ENCODE measurements at regions not wholly inside any gene's neighbourhood (a gene's known extent, or its start where the extent isn't known, plus 50 kb on each side); places are given as distances from the start of the nearest gene placed in this dataset.
"Not testable (repeated sequence)": the region's sequence is repeated elsewhere in the genome, so short reads cannot be mapped to it uniquely, and the experiment has no call there.

GRCh38 chr5:7078901-7079300 is 317.0 kb upstream of the ADCY2 start:
- peak; percentile 41 for DNase-seq (ENCODE audit: low read depth)

GRCh38 chr5:7080501-7080900 is 315.4 kb upstream of the ADCY2 start:
- DNase-seq (ENCODE audit: low read depth): no peak

DNA sequence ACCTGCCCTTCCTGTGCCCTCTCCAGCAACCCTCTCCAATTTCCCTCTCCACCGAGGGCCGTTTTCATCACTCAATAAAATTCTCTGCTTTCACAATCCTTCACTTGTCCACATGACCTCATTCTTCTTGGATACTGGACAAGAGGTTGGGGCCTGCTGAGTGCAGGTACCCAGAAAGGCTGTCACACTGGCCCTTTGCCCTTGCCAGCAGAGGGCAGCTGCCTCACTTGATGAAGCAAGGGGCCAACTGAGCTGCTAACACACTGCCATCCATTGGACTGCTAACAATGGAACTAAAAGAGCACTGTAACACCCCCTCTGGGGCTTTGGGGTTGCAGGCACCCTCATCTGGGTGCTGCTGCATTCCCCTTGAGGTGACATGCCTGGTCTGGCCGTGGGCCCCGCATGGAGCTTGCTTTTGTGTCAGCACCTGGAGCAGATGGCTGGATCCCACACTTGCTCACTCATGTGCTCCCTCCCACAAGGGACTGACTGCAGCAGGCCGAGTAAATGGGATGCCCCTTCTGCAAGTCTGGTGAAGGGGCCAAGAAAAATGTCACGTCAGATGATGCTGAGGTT is 308.1 kb upstream of the ADCY2 start:
- DNase-seq (ENCODE audit: low read depth): no peak

GRCh38 chr5:7088849-7089248 is 307.1 kb upstream of the ADCY2 start:
- no peak for DNase-seq (ENCODE audit: low read depth)

GRCh38 chr5:7094626-7095025 is 301.3 kb upstream of the ADCY2 start:
- DNase-seq (ENCODE audit: low read depth): peak; percentile 27

GRCh38 chr5:7096294-7096693 is 299.6 kb upstream of the ADCY2 start:
- no peak for DNase-seq (ENCODE audit: low read depth)

GRCh38 chr5:7105358-7105757 is 290.6 kb upstream of the ADCY2 start:
- no peak for DNase-seq (ENCODE audit: low read depth)

- no peak for DNase-seq (ENCODE audit: low read depth)
Measured at GRCh38 chr5:7117961-7118360, 278.0 kb upstream of the ADCY2 start.

- DNase-seq (ENCODE audit: low read depth): no peak
Measured at GRCh38 chr5:7131680-7132079, 264.3 kb upstream of the ADCY2 start.

DNA sequence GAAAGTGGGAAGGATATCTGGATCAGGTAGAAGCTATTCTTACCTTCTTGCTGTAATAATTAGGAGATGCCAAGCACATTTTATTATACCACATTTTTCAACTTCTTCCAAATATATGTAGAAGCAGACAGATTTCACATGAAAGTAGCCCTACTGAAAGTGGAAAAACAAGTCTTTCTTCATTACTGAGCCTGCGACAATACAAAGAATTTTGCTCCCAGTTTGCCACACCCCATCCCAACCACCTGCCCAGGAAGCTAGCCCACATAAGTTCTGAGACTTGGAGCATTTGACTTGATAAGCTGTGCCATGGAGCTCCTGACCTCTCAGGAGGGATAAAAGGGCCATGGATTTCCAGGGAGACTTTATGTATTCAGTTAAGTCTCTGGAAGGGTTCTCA is 249.1 kb upstream of the ADCY2 start:
- DNase-seq (ENCODE audit: low read depth): no peak

DNA sequence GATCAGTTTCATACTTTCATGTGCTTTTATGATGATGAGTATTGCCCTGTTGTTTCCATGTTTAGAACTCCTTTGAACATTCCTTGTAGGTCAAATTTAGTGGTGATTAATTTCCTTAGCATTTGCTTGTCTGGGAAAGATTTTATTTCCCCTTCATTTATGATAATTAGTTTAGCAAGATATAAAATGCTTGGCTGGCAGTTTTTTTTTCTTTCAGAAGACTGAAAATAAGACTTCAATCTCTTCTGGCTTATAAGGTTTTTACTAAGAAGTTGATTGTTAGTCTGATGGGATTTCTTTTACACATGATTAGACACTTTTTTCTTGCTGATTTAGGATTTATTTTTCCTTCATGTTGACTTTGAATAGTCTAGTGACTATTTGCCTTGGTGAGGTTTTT is 238.9 kb upstream of the ADCY2 start:
- DNase-seq (ENCODE audit: low read depth): no peak

GRCh38 chr5:7169240-7169878 is 226.6 kb upstream of the ADCY2 start:
- peak; percentile 40 for DNase-seq (ENCODE audit: low read depth)

- not testable (repeated sequence) for DNase-seq (ENCODE audit: low read depth)
Measured at GRCh38 chr5:7170785-7171184, 225.2 kb upstream of the ADCY2 start.

DNA sequence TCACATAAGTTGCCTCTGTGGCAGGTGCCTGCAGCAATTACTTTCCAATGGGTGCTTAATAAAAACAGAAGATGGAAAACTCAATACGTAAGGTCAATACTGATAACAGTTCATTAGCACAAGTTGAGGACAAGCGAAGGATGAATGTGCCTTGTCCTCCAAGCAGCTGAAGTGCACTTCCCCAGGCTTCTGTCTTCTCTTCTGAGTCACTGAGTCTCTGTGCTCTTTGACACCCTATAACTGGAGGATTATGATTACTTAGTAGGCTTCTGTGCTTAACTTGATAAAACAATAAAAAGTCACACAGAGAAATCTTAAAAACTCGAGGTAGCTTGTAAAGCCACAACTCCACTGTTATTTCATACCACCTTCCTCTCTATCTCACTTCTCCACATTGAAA is 216.6 kb upstream of the ADCY2 start:
- DNase-seq (ENCODE audit: low read depth): no peak

- no peak for DNase-seq (ENCODE audit: low read depth)
Measured at GRCh38 chr5:7181841-7182240, 214.1 kb upstream of the ADCY2 start.

DNA sequence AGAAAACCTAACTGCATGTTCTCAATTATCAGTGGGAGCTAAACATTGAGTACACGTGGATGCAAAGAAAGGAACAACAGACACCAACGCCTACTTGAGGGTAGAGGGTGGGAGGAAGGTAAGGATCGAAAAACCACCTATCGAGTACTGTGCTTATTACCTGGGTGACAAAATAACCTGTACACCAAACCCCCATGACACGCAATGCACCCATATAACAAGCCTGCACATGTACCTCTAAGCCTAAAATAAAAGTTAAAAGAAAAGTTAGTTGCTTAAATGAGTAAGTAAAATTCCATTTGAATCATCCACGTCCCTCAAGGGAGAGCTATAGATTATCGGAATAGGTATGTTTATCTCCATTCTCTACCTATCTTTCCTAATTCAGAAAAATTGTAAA is 210.2 kb upstream of the ADCY2 start:
- DNase-seq (ENCODE audit: low read depth): no peak

- no peak for DNase-seq (ENCODE audit: low read depth)
Measured at GRCh38 chr5:7186818-7187217, 209.1 kb upstream of the ADCY2 start.

DNA sequence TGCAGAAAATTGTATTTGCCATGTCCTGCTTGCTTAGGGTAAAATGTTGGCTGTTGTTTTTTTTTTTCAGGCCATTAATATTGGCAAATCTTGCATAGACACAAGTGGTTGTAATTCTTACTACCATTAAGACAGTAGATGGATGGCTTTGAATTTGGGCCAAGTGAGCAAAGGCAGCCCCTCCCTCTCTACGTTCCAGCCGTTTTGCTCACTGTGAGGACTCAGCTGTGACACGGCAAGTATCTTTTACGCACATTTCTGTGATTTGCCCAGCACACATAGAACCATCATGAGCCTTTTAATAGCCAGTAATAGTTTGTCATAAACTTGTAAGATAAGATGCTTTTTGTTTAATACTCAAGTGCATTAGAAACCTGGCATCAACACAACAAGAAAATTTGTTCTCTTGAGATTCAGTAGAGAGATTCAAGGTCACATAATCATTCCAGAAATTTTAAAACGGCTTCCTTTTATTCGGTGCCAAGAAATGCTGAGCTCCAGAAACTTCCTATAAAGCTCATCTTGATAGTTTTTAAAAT is 205.2 kb upstream of the ADCY2 start:
- DNase-seq (ENCODE audit: low read depth): peak; percentile 7

DNA sequence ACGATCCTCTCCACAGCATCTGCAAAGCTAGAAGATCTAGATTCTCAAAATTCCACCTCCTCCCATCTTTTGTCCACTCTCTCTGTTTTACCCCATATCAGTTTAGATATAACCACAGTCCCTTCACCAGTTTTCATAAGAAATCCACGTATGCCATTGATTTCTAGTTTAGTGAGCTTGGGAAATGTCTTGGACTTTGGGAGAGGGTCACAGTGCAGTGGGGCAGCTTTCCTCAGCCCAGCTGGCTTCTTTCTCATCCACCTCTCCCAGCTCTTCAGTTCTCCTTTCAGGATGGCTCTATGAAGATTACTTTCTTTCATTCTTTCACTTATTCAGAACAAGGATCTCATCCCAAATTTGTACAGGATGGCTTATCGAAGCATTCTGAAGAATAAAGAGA is 203.9 kb upstream of the ADCY2 start:
- DNase-seq (ENCODE audit: low read depth): no peak

DNA sequence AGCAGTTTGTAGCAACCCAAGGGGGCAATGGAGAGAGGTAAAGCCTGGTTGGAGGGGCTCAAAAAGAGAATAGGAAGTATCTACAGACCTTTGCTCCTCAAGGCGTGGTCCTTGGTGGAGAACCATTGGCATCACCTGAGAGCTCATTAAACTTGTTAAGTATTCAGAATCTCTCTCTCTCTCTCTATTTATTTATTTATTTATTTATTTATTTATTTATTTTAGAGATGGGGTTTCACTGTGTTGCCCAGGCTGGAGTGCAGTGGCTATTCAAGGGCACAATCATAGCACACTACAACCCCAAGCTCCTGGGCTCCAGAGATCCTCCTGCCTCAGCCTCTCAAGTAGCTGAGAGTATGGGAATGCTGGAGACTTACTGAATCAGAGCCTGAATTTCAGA is 193.1 kb upstream of the ADCY2 start:
- DNase-seq (ENCODE audit: low read depth): no peak

DNA sequence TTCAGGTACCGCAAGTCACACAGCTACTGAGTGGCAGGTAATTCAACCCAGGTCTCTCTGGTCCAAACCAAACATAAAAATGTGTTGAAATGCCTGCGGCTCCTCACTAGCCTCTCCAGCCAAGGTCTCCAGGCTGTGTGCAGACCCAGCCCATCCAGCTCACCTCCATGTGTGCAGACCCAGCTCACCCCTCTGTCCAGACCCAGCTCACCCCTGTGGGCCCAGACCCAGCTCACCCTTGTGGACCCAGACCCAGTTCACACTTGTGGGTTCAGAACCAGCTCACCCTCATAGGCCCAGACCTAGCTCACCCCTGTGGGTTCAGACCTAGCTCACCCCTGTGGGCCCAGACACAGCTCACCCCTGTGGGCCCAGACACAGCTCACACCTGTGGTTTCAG is 188.0 kb upstream of the ADCY2 start:
- DNase-seq (ENCODE audit: low read depth): no peak

DNA sequence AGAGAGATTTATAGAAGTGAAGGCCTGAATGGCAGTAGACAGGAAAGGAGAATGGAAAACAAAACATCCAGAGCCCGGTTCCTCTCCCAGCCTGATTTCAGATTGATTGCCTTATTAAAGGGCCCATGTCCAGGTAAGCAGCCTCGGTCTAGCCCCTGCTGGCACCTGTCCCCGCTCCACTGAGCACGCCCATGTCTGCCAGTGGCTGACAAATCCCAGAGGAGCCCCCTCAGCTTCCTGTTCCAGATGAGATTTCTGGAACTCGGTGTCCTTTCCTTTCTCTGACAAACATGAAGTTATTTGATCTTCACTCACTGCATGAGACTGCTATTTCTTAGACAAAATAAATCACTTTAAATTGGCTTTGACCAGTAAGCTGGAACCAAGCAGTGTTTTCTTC is 187.0 kb upstream of the ADCY2 start:
- DNase-seq (ENCODE audit: low read depth): no peak

DNA sequence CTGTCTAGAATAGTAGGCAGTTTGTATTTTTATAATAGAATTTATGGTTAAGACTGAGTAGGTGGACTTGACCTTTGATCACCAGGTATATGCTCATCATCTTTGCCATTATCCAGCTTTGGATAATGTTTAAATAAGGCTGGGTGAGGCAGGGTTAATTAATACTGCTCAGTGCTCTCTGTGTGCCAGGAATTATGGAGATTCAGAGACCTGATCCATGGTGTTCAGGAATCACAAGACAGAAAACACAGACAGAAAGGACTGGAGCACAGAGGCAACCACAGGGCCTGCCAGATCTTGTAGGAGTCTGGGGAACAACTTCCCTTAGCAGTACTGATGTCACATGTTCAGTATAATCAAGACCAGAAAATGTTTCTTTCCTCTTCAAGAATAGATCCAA is 186.3 kb upstream of the ADCY2 start:
- no peak for DNase-seq (ENCODE audit: low read depth)

DNA sequence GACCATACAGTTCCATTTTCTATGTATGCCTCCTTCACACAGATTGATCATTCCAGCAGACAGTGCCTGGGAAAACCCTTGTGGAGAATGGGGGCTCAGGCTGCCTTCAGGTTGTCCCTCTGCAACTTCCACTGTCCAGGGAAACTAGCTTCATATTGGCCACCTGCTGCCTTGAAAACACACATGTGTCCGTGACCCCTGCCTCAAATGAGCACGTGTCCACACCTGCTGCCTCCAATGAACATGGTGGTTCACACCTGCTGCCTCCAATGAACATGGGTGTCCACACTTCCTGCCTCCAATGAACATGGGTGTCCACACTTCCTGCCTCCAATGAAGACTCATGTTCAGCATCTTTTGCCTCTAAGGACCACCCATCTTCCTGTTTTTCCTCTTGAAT is 185.4 kb upstream of the ADCY2 start:
- DNase-seq (ENCODE audit: low read depth): no peak

Measured in Daoy (cell line).